Breast epithelium (tissue), 3 donors: ENCODE measurements at regions not wholly inside any gene's neighbourhood (a gene's known extent, or its start where the extent isn't known, plus 50 kb on each side); places are given as distances from the start of the nearest gene placed in this dataset.

Experiments used
- POLR2A ChIP-seq: fragments of 450-650 bp; IDR thresholded peaks from one replicate; pipeline ENCODE4 v1.6.1; 2016; ENCODE audit warnings: antibody characterized with exemption, mild to moderate bottlenecking, moderate library complexity
- TF ChIP-seq, protein P1 (sequence below), 3 donors: fragments of 450-650 bp; IDR thresholded peaks; one replicate each; pipeline ENCODE4 v1.5.1; 2016 to 2017; ENCODE audit warnings: antibody characterized with exemption in 3 of 3, mild to moderate bottlenecking in 3 of 3, moderate library complexity in 3 of 3

DNA sequence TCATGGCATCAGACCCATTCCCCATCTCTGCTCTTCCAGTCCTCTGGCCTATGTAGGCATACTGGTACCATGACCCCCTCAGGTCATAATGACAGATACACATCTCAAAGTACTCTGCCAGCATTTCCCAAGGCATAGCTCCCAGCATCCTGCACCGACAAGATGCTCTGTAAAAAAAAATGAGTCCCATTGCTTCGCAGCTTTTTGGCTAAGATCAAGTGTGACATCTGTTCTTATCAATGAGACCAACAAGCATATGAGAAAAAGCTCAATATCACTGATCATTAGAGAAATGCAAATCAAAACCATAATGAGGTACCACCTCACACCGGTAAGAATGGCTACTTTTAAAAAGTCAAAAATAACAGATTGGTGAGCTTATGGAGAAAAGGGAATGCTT, 463.9 kb upstream of the PROK2 start:
- no peak for TF ChIP-seq POLR2A
- TF ChIP-seq, protein P1, sequence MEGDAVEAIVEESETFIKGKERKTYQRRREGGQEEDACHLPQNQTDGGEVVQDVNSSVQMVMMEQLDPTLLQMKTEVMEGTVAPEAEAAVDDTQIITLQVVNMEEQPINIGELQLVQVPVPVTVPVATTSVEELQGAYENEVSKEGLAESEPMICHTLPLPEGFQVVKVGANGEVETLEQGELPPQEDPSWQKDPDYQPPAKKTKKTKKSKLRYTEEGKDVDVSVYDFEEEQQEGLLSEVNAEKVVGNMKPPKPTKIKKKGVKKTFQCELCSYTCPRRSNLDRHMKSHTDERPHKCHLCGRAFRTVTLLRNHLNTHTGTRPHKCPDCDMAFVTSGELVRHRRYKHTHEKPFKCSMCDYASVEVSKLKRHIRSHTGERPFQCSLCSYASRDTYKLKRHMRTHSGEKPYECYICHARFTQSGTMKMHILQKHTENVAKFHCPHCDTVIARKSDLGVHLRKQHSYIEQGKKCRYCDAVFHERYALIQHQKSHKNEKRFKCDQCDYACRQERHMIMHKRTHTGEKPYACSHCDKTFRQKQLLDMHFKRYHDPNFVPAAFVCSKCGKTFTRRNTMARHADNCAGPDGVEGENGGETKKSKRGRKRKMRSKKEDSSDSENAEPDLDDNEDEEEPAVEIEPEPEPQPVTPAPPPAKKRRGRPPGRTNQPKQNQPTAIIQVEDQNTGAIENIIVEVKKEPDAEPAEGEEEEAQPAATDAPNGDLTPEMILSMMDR (IDR thresholded peaks at IDR 0.05): no peak
